H1 (cell line): ENCODE measurements at regions not wholly inside any gene's neighbourhood (a gene's known extent, or its start where the extent isn't known, plus 50 kb on each side); places are given as distances from the start of the nearest gene placed in this dataset.

Experiments used
- CTCF ChIA-PET: fragments of 300-600 bp; sonication (Branson Sonifier 250); formaldehyde crosslinking; loops from one replicate; lab custom pipeline; 2021; ENCODE audit not compliant: partially characterized antibody; lab: Charles Lee
- POLR2A ChIA-PET: fragments of 300-600 bp; sonication (Branson Sonifier 250); formaldehyde crosslinking; loops from one replicate; lab custom pipeline; 2021; ENCODE audit warnings: inconsistent platforms; ENCODE audit not compliant: partially characterized antibody; lab: Charles Lee
- DNase-seq, 2 experiments: peaks; one replicate each; pipeline versions ENCODE4 v3.0.0 to v3.0.0-alpha.2; 2010 to 2022; ENCODE audit warnings: low spot score in 2 of 2, low read depth in 1 of 2, mixed read lengths in 1 of 2
- FAIRE-seq: peaks from 2 replicates; lab custom pipeline; 2011; peaks lifted over from hg19 to GRCh38; lab: Jason Lieb, UNC
- H2AFZ ChIP-seq: 2 replicates; pipeline ENCODE4 v1.8.1; 2012; ENCODE audit warnings: low read length, inconsistent platforms
- H2AK5ac ChIP-seq: 2 replicates; pipeline ENCODE4 v1.6.1; 2013; ENCODE audit warnings: low read depth, low read length
- H2BK120ac ChIP-seq: replicated peaks from 2 replicates; pipeline ENCODE3; 2013; ENCODE audit warnings: low read depth, low read length, inconsistent platforms
- H2BK12ac ChIP-seq: 2 replicates; pipeline ENCODE4 v1.6.1; 2013; ENCODE audit warnings: low read depth, low read length
- H2BK15ac ChIP-seq: 2 replicates; pipeline ENCODE4 v1.6.1; 2013; ENCODE audit warnings: low read length
- H2BK20ac ChIP-seq: 2 replicates; pipeline ENCODE4 v1.6.1; 2013; ENCODE audit warnings: low read length
- H2BK5ac ChIP-seq: 2 replicates; pipeline ENCODE4 v1.6.1; 2013; ENCODE audit warnings: low read depth, low read length
- H3K14ac ChIP-seq: 2 replicates; pipeline ENCODE4 v1.6.1; 2013; ENCODE audit warnings: inconsistent platforms; ENCODE audit not compliant: insufficient read length
- H3K18ac ChIP-seq: 2 replicates; pipeline ENCODE4 v1.6.1; 2013; ENCODE audit warnings: low read length; ENCODE audit errors: extremely low read depth
- H3K23ac ChIP-seq: 2 replicates; pipeline ENCODE4 v1.6.1; 2013; ENCODE audit warnings: inconsistent platforms; ENCODE audit not compliant: insufficient read length
- H3K23me2 ChIP-seq: 2 replicates; pipeline ENCODE4 v1.6.1; 2013; ENCODE audit warnings: low read depth, low read length
- H3K27ac ChIP-seq: 2 replicates; pipeline ENCODE4 v1.6.1; 2011; ENCODE audit warnings: low read depth, low read length, inconsistent platforms
- H3K27me3 ChIP-seq, 4 experiments: replicated peaks in 1 of 4; 1 replicate in 1 of 4; 2 replicates in 3 of 4; pipeline versions ENCODE4 v1.6.1 to v1.8.1; 2011 to 2013; ENCODE audit warnings: low read length in 3 of 4, mild to moderate bottlenecking in 3 of 4, inconsistent platforms in 2 of 4, mixed read lengths in 2 of 4, moderate library complexity in 1 of 4; ENCODE audit not compliant: control insufficient read depth in 3 of 4, insufficient read depth in 3 of 4; ENCODE audit errors: extremely low read depth in 1 of 4
- H3K36me3 ChIP-seq, 4 experiments: 2 replicates each; pipeline versions ENCODE4 v1.6.1 to v1.8.1; 2011 to 2013; ENCODE audit warnings: mild to moderate bottlenecking in 4 of 4, low read length in 3 of 4, moderate library complexity in 2 of 4, control low read depth in 1 of 4, inconsistent platforms in 1 of 4; ENCODE audit not compliant: insufficient read depth in 4 of 4, control insufficient read depth in 2 of 4
- H3K4ac ChIP-seq: replicated peaks from 2 replicates; pipeline ENCODE3; 2013; ENCODE audit warnings: low read length, low read depth, mixed read lengths, inconsistent platforms; ENCODE audit not compliant: insufficient read length
- H3K4me1 ChIP-seq, 4 experiments: replicated peaks in 1 of 4; 1 replicate in 1 of 4; 2 replicates in 3 of 4; pipeline versions ENCODE4 v1.6.1 to v1.8.1; 2011 to 2013; ENCODE audit warnings: low read length in 3 of 4, inconsistent platforms in 2 of 4, mixed read lengths in 1 of 4; ENCODE audit not compliant: insufficient read depth in 4 of 4, control insufficient read depth in 3 of 4
- H3K4me2 ChIP-seq, 2 experiments: 2 replicates each; pipeline versions ENCODE4 v1.6.1 to v1.8.1; 2011 to 2013; ENCODE audit warnings: low read depth in 2 of 2, low read length in 2 of 2, control low read depth in 1 of 2, inconsistent platforms in 1 of 2, mild to moderate bottlenecking in 1 of 2; ENCODE audit not compliant: insufficient read depth in 1 of 2
- H3K4me3 ChIP-seq, 4 experiments: fragments of 200-600, 300-600 bp in 1 of 4; sonication (generic), shearing (Covaris generic), sonication (Bioruptor Twin) in 1 of 4; 2 replicates each; pipeline versions ENCODE4 v1.5.1 to v1.8.1; 2011 to 2016; ENCODE audit warnings: low read length in 4 of 4, low read depth in 3 of 4, control low read depth in 2 of 4, inconsistent platforms in 2 of 4, mild to moderate bottlenecking in 2 of 4, mixed read lengths in 1 of 4, moderate library complexity in 1 of 4; ENCODE audit not compliant: insufficient read depth in 2 of 4; ENCODE audit errors: extremely low read depth in 1 of 4
- H3K56ac ChIP-seq: replicated peaks from 2 replicates; pipeline ENCODE3; 2013; ENCODE audit warnings: low read depth, mild to moderate bottlenecking, mixed read lengths, low read length, inconsistent platforms; ENCODE audit not compliant: insufficient read length
- H3K79me1 ChIP-seq: 2 replicates; pipeline ENCODE4 v1.6.1; 2013; ENCODE audit warnings: low read depth, low read length, control low read depth
- H3K79me2 ChIP-seq, 2 experiments: 2 replicates each; pipeline versions ENCODE4 v1.6.1 to v1.8.1; 2012 to 2013; ENCODE audit warnings: low read length in 2 of 2, mild to moderate bottlenecking in 2 of 2, inconsistent platforms in 1 of 2; ENCODE audit not compliant: insufficient read depth in 2 of 2, control insufficient read depth in 1 of 2
- H3K9ac ChIP-seq, 4 experiments: replicated peaks in 1 of 4; 1 replicate in 1 of 4; 2 replicates in 3 of 4; pipeline versions ENCODE4 v1.6.1 to v1.8.1; 2011 to 2013; ENCODE audit warnings: low read depth in 3 of 4, low read length in 3 of 4, control low read depth in 2 of 4, mild to moderate bottlenecking in 2 of 4, moderate library complexity in 2 of 4, inconsistent platforms in 1 of 4; ENCODE audit errors: extremely low read depth in 1 of 4
- H3K9me3 ChIP-seq, 2 experiments: 2 replicates each; pipeline versions ENCODE4 v1.6.1 to v1.8.1; 2012 to 2013; ENCODE audit warnings: mild to moderate bottlenecking in 2 of 2, moderate library complexity in 2 of 2, control low read depth in 1 of 2, inconsistent platforms in 1 of 2, low read depth in 1 of 2, low read length in 1 of 2, mixed read lengths in 1 of 2; ENCODE audit not compliant: insufficient read depth in 2 of 2
- H4K20me1 ChIP-seq, 2 experiments: replicated peaks in 1 of 2; 2 replicates each; pipeline versions ENCODE3 to v1.8.1; 2011 to 2013; ENCODE audit warnings: inconsistent platforms in 2 of 2, low read length in 2 of 2, mild to moderate bottlenecking in 1 of 2; ENCODE audit not compliant: insufficient read depth in 2 of 2, control insufficient read depth in 1 of 2
- H4K5ac ChIP-seq: 2 replicates; pipeline ENCODE4 v1.6.1; 2013; ENCODE audit warnings: low read length, low read depth, mixed read lengths, inconsistent platforms; ENCODE audit not compliant: insufficient read length
- H4K8ac ChIP-seq: 2 replicates; pipeline ENCODE4 v1.8.0; 2013; ENCODE audit warnings: mild to moderate bottlenecking, moderate library complexity, low read length, inconsistent platforms; ENCODE audit not compliant: insufficient read depth; ENCODE audit errors: extremely low read depth
- H4K91ac ChIP-seq: replicated peaks from 2 replicates; pipeline ENCODE3; 2013; ENCODE audit warnings: low read length, mixed read lengths, inconsistent platforms; ENCODE audit not compliant: insufficient read length
- CHD7 ChIP-seq: fragments of 300-600 bp; sonication (generic); IDR thresholded peaks from 2 replicates; pipeline ENCODE4 v1.7.1; 2012; ENCODE audit warnings: low read length, moderate library complexity, mild to moderate bottlenecking, inconsistent platforms; ENCODE audit not compliant: insufficient replicate concordance
- WGBS, 2 experiments: shearing (Covaris generic) in 1 of 2; methylation state at CpG; one replicate each; pipeline versions ENCODE4 v1.1.6 to v1.1.7; 2013 to 2015; ENCODE audit warnings: low lambda C conversion rate in 2 of 2, mixed read lengths in 2 of 2, inconsistent platforms in 1 of 2, low coverage in 1 of 2, missing lambda C conversion rate in 1 of 2; ENCODE audit not compliant: insufficient replicate concordance in 2 of 2, insufficient coverage in 1 of 2, insufficient read length in 1 of 2; ENCODE audit errors: extremely low coverage in 1 of 2, missing lambda C conversion rate in 1 of 2; 5-methylcytosine and 5-hydroxymethylcytosine counted together

GRCh38 chr3:101123081-101123480, 129.9 kb upstream of the ABI3BP start:
- Histone ChIP-seq H2AK5ac (no peak overlapping the region), H3K9me3 (no peaks in the 10 kb centered on the region), H3K56ac (no peak overlapping the region), H3K4me3 (no peak overlapping the region), H3K27ac (no peak overlapping the region), H4K5ac (no peak overlapping the region), H3K14ac (no peak overlapping the region), H4K8ac (no peak overlapping the region), H3K4ac (no peak overlapping the region), H3K18ac (no peak overlapping the region), H3K9ac (no peak overlapping the region), H2BK20ac (no peak overlapping the region), H2BK12ac (no peak overlapping the region), H2BK15ac (no peak overlapping the region), H3K4me1 (no peaks in the 10 kb centered on the region), H2BK5ac (no peak overlapping the region), H3K27me3 (no peaks in the 10 kb centered on the region), H3K79me2 (no peaks in the 10 kb centered on the region), H2AFZ (no peak overlapping the region), H2BK120ac (no peak overlapping the region), H4K20me1 (no peaks in the 10 kb centered on the region), H3K23me2 (no peaks in the 10 kb centered on the region), H3K36me3 (no peaks in the 10 kb centered on the region), H3K4me2 (no peak overlapping the region), H3K23ac (no peak overlapping the region), H4K91ac (no peak overlapping the region), H3K79me1 (no peaks in the 10 kb centered on the region)
- ChIA-PET POLR2A (no interaction called here), CTCF (interaction anchor here (0.9 kb wide), 1 partner anchor 9 kb away, joined by 3 read pairs; no protein-coding TSS in a partner anchor)
- DNase-seq: no peak
- 90% methylated on average over 2 of the region's 2 CpGs; no CpG with 5 or more reads in 1 of the 2 experiments for WGBS, 2 experiments
- FAIRE-seq: no peak
- no peak for TF ChIP-seq CHD7
